ENCODE measurements at regions not wholly inside any gene's neighbourhood (a gene's known extent, or its start where the extent isn't known, plus 50 kb on each side); places are given as distances from the start of the nearest gene placed in this dataset.

DNA sequence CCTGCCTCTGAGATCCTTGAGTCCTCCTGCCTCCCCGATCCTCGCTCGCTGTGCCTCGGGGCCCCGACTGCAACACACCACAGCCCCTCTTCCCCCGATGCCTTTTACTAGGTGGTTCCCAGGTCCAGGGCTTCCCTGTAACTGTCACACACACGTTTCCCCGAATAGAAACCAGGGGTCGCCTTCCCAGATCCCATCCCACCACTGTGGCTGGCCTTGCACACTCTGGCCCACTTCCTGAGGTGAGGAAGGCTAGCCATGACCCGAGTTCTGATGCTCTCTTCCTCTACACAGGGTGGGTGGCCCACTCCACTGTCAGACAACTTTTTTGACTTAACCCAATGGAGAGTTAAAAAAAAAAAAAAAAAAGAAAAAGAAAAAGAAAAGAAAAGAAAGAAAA lies 139.6 kb upstream of the ASB18 start:
- TF ChIP-seq CTCF (IDR thresholded peaks at IDR 0.05; ENCODE audit: extremely low read depth, low read depth, low read length), result no peak

DNA sequence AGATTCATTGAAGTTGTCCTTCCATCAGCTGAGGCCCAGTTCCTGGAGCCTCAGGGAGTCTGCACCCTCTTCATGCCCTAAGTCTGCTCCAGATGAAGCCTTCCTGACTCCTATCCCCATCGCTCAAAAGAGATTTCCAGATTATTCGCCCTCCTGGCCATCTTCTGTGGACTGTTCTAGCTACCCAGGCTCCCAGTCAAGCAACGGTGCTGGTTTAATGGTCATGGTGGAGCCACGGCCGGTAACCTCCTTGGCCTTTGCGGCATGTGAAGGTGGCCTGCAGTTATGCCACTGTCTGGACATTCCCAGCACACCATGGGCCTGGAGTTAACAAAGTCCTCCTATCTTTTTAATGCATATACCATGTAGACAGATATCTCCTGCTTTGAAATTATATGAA lies 140.1 kb upstream of the ASB18 start:
- no peaks in the 10 kb centered on the region for H3K36me3 ChIP-seq (ENCODE audit: insufficient read depth, low read length)
- no peaks in the 10 kb centered on the region for H3K27me3 ChIP-seq (ENCODE audit: insufficient read depth, low read length)
- no peak for DNase-seq (ENCODE audit: insufficient read length, low spot score, missing footprints)
- no peak for TF ChIP-seq CTCF (IDR thresholded peaks at IDR 0.05; ENCODE audit: extremely low read depth, low read depth, low read length)
- H2AFZ ChIP-seq (ENCODE audit: low read length), result no peak overlapping the region
- H3K4me3 ChIP-seq (ENCODE audit: insufficient read depth, low read length), result no peak overlapping the region
- H3K27ac ChIP-seq (ENCODE audit: low read depth, low read length), result no peak overlapping the region
- H3K9me3 ChIP-seq (ENCODE audit: low read depth, low read length), result no peaks in the 10 kb centered on the region
- H4K20me1 ChIP-seq (ENCODE audit: insufficient read depth, low read length), result no peaks in the 10 kb centered on the region
- H3K4me1 ChIP-seq (ENCODE audit: insufficient read depth, low read length), result no peaks in the 10 kb centered on the region
- no peak overlapping the region for H3K4me2 ChIP-seq (ENCODE audit: insufficient read depth, low read length)
- no peaks in the 10 kb centered on the region for H3K79me2 ChIP-seq (ENCODE audit: insufficient read depth, low read length)

More for the DNA sequence above, 139.6 kb upstream of the ASB18 start:
- no peaks in the 10 kb centered on the region for H3K9me3 ChIP-seq (ENCODE audit: low read depth, low read length)
- H4K20me1 ChIP-seq (ENCODE audit: insufficient read depth, low read length), result no peaks in the 10 kb centered on the region
- no peaks in the 10 kb centered on the region for H3K27me3 ChIP-seq (ENCODE audit: insufficient read depth, low read length)
- H3K36me3 ChIP-seq (ENCODE audit: insufficient read depth, low read length), result no peaks in the 10 kb centered on the region
- no peak for DNase-seq (ENCODE audit: insufficient read length, low spot score, missing footprints)
- H3K79me2 ChIP-seq (ENCODE audit: insufficient read depth, low read length), result no peaks in the 10 kb centered on the region
- no peak overlapping the region for H2AFZ ChIP-seq (ENCODE audit: low read length)
- no peak overlapping the region for H3K4me2 ChIP-seq (ENCODE audit: insufficient read depth, low read length)
- H3K4me1 ChIP-seq (ENCODE audit: insufficient read depth, low read length), result no peaks in the 10 kb centered on the region
- H3K27ac ChIP-seq (ENCODE audit: low read depth, low read length), result no peak overlapping the region
- no peak overlapping the region for H3K4me3 ChIP-seq (ENCODE audit: insufficient read depth, low read length)

- TF ChIP-seq CTCF (IDR thresholded peaks at IDR 0.05; ENCODE audit: extremely low read depth, low read depth, low read length), result no peak
- DNase-seq (ENCODE audit: insufficient read length, low spot score, missing footprints), result no peak
- no peak overlapping the region for H2AFZ ChIP-seq (ENCODE audit: low read length)
- no peak overlapping the region for H3K4me3 ChIP-seq (ENCODE audit: insufficient read depth, low read length)
- H3K9me3 ChIP-seq (ENCODE audit: low read depth, low read length), result no peaks in the 10 kb centered on the region
- H3K4me2 ChIP-seq (ENCODE audit: insufficient read depth, low read length), result no peak overlapping the region
- no peaks in the 10 kb centered on the region for H3K36me3 ChIP-seq (ENCODE audit: insufficient read depth, low read length)
- H3K27me3 ChIP-seq (ENCODE audit: insufficient read depth, low read length), result no peaks in the 10 kb centered on the region
- H3K79me2 ChIP-seq (ENCODE audit: insufficient read depth, low read length), result no peaks in the 10 kb centered on the region
- no peaks in the 10 kb centered on the region for H3K4me1 ChIP-seq (ENCODE audit: insufficient read depth, low read length)
- no peaks in the 10 kb centered on the region for H4K20me1 ChIP-seq (ENCODE audit: insufficient read depth, low read length)
- H3K27ac ChIP-seq (ENCODE audit: low read depth, low read length), result no peak overlapping the region
These were observed 141.2 kb upstream of the ASB18 start for GRCh38 chr2:236405357-236405756.

GRCh38 chr2:236408090-236408489 lies 143.9 kb upstream of the ASB18 start:
- no peak overlapping the region for H2AFZ ChIP-seq (ENCODE audit: low read length)
- DNase-seq (ENCODE audit: insufficient read length, low spot score, missing footprints), result no peak
- H3K4me2 ChIP-seq (ENCODE audit: insufficient read depth, low read length), result no peak overlapping the region
- no peaks in the 10 kb centered on the region for H4K20me1 ChIP-seq (ENCODE audit: insufficient read depth, low read length)
- no peak for TF ChIP-seq CTCF (IDR thresholded peaks at IDR 0.05; ENCODE audit: extremely low read depth, low read depth, low read length)
- H3K36me3 ChIP-seq (ENCODE audit: insufficient read depth, low read length), result no peaks in the 10 kb centered on the region
- H3K9me3 ChIP-seq (ENCODE audit: low read depth, low read length), result no peaks in the 10 kb centered on the region
- H3K4me1 ChIP-seq (ENCODE audit: insufficient read depth, low read length), result no peaks in the 10 kb centered on the region
- no peaks in the 10 kb centered on the region for H3K79me2 ChIP-seq (ENCODE audit: insufficient read depth, low read length)
- H3K27ac ChIP-seq (ENCODE audit: low read depth, low read length), result no peak overlapping the region
- no peak overlapping the region for H3K4me3 ChIP-seq (ENCODE audit: insufficient read depth, low read length)
- H3K27me3 ChIP-seq (ENCODE audit: insufficient read depth, low read length), result no peaks in the 10 kb centered on the region

Measured in osteoblast (primary cell).